Liver (tissue), 8 donors: ENCODE measurements at regions not wholly inside any gene's neighbourhood (a gene's known extent, or its start where the extent isn't known, plus 50 kb on each side); places are given as distances from the start of the nearest gene placed in this dataset.

ENCODE experiments used
- DNase-seq: peaks from one replicate; pipeline ENCODE4 v3.0.0-alpha.2; 2017; ENCODE audit warnings: low spot score
- H3K27ac ChIP-seq, 2 donors: one replicate each; pipeline ENCODE4 v1.7.0; 2013; ENCODE audit warnings: inconsistent platforms in 2 of 2, low read length in 2 of 2, control low read depth in 1 of 2, low read depth in 1 of 2, mild to moderate bottlenecking in 1 of 2
- H3K27me3 ChIP-seq, 4 donors: one replicate each; pipeline versions ENCODE4 v1.6.1 to v1.7.0; 2013; ENCODE audit warnings: low read length in 3 of 4, inconsistent platforms in 1 of 4, mild to moderate bottlenecking in 1 of 4, moderate library complexity in 1 of 4; ENCODE audit not compliant: control insufficient read depth in 4 of 4, insufficient read depth in 4 of 4
- H3K36me3 ChIP-seq, 4 donors: one replicate each; pipeline versions ENCODE4 v1.6.1 to v1.7.0; 2013; ENCODE audit warnings: low read length in 3 of 4, mild to moderate bottlenecking in 3 of 4, low read depth in 1 of 4, moderate library complexity in 1 of 4; ENCODE audit not compliant: control insufficient read depth in 4 of 4, insufficient read depth in 3 of 4
- H3K4me1 ChIP-seq, 4 donors: one replicate each; pipeline versions ENCODE4 v1.6.1 to v1.7.0; 2013; ENCODE audit warnings: low read length in 3 of 4, mild to moderate bottlenecking in 3 of 4, moderate library complexity in 1 of 4; ENCODE audit not compliant: control insufficient read depth in 4 of 4, insufficient read depth in 4 of 4
- H3K4me3 ChIP-seq, 3 donors: one replicate each; pipeline versions ENCODE4 v1.6.1 to v1.7.0; 2013; ENCODE audit warnings: low read length in 3 of 3, control low read depth in 1 of 3, low read depth in 1 of 3, mild to moderate bottlenecking in 1 of 3
- H3K9ac ChIP-seq, 2 donors: one replicate each; pipeline ENCODE4 v1.7.0; 2013; ENCODE audit warnings: low read length in 2 of 2, mild to moderate bottlenecking in 2 of 2, moderate library complexity in 2 of 2, control low read depth in 1 of 2, low read depth in 1 of 2
- H3K9me3 ChIP-seq, 4 donors: one replicate each; pipeline versions ENCODE4 v1.6.1 to v1.7.0; 2013; ENCODE audit warnings: low read length in 3 of 4; ENCODE audit not compliant: control insufficient read depth in 4 of 4
- ATF3 ChIP-seq: IDR thresholded peaks from 2 replicates; pipeline ENCODE4 v1.6.1; 2016; ENCODE audit warnings: antibody characterized with exemption
- CTCF ChIP-seq: fragments of 150-350 bp; IDR thresholded peaks from 2 replicates; pipeline ENCODE4 v1.5.1; 2017; ENCODE audit warnings: improper control_type of control experiment, low read depth, low read length; ENCODE audit not compliant: missing input control
- EGR1 ChIP-seq, 2 donors: IDR thresholded peaks; 2 replicates each; pipeline ENCODE4 v1.6.1; 2016 to 2018; ENCODE audit warnings: antibody characterized with exemption in 2 of 2, low read depth in 2 of 2
- FOXA1 ChIP-seq: IDR thresholded peaks from 2 replicates; pipeline ENCODE4 v1.6.1; 2016; ENCODE audit warnings: antibody characterized with exemption
- FOXA2 ChIP-seq: IDR thresholded peaks from 2 replicates; pipeline ENCODE4 v1.6.1; 2016; ENCODE audit warnings: antibody characterized with exemption
- GABPA ChIP-seq, 2 donors: IDR thresholded peaks in 1 of 2; conservative IDR thresholded peaks in 1 of 2; 2 replicates each; pipeline ENCODE4 v1.6.1; 2016; ENCODE audit warnings: antibody characterized with exemption in 2 of 2, mild to moderate bottlenecking in 1 of 2, moderate library complexity in 1 of 2
- HNF4A ChIP-seq, 2 donors: conservative IDR thresholded peaks; 2 replicates each; pipeline ENCODE4 v1.6.1; 2016; ENCODE audit warnings: antibody characterized with exemption in 2 of 2, mild to moderate bottlenecking in 2 of 2
- HNF4G ChIP-seq: IDR thresholded peaks from 2 replicates; pipeline ENCODE4 v1.6.1; 2016; ENCODE audit warnings: antibody characterized with exemption
- JUND ChIP-seq, 2 donors: IDR thresholded peaks; 2 replicates each; pipeline ENCODE4 v1.6.1; 2016; ENCODE audit warnings: antibody characterized with exemption in 2 of 2
- MAX ChIP-seq: IDR thresholded peaks from 2 replicates; pipeline ENCODE4 v1.6.1; 2016; ENCODE audit warnings: antibody characterized with exemption
- NR2F2 ChIP-seq: IDR thresholded peaks from 2 replicates; pipeline ENCODE4 v1.6.1; 2016; ENCODE audit warnings: antibody characterized with exemption
- RAD21 ChIP-seq, 2 donors: IDR thresholded peaks; 2 replicates each; pipeline ENCODE4 v1.6.1; 2016; ENCODE audit warnings: antibody characterized with exemption in 2 of 2, mild to moderate bottlenecking in 2 of 2
- REST ChIP-seq: IDR thresholded peaks from 2 replicates; pipeline ENCODE4 v1.6.1; 2016; ENCODE audit warnings: antibody characterized with exemption, mild to moderate bottlenecking
- RXRA ChIP-seq, 2 donors: IDR thresholded peaks; 2 replicates each; pipeline ENCODE4 v1.6.1; 2017 to 2018; ENCODE audit warnings: antibody characterized with exemption in 2 of 2, mild to moderate bottlenecking in 1 of 2
- SP1 ChIP-seq: IDR thresholded peaks from 2 replicates; pipeline ENCODE4 v1.6.1; 2018; ENCODE audit warnings: antibody characterized with exemption, mild to moderate bottlenecking
- TAF1 ChIP-seq: conservative IDR thresholded peaks from 2 replicates; pipeline ENCODE4 v1.6.1; 2016; ENCODE audit warnings: antibody characterized with exemption, mild to moderate bottlenecking
- YY1 ChIP-seq: IDR thresholded peaks from 2 replicates; pipeline ENCODE4 v1.6.1; 2016; ENCODE audit warnings: antibody characterized with exemption, mild to moderate bottlenecking
- ZBTB33 ChIP-seq: IDR thresholded peaks from 2 replicates; pipeline ENCODE4 v1.6.1; 2016; ENCODE audit warnings: antibody characterized with exemption
- WGBS: extraction: QIAGEN DNeasy Blood & Tissue Kit; methylation state at CpG from one replicate; pipeline ENCODE4 v1.1.7; 2013; 5-methylcytosine and 5-hydroxymethylcytosine counted together
- donor health status: healthy.
- donor health status: healthy.
- donor health status: healthy.
- donor health status: healthy.
- donor health status: healthy.

- H3K9ac ChIP-seq: no peak overlapping the region
- no peak for DNase-seq
- no peak overlapping the region for H3K4me3 ChIP-seq
- peaks cover 0 to 6% (median 0%) of the 10 kb centered on the region in 4 donors for H3K27me3 ChIP-seq
- TF ChIP-seq ZBTB33: no peak
- no peak for TF ChIP-seq ATF3
- no peak for TF ChIP-seq FOXA1
- no peak for TF ChIP-seq YY1
- TF ChIP-seq EGR1 (IDR thresholded peaks at IDR 0.05; ENCODE audit: low read depth in 2 of 2): no peak
- no peak for TF ChIP-seq MAX
- no peak for TF ChIP-seq TAF1
- no peak for TF ChIP-seq SP1
- no peak for TF ChIP-seq GABPA (IDR thresholded peaks at IDR 0.05 in 1 of 2, conservative IDR thresholded peaks at IDR 0.05 in 1 of 2)
- no peak for TF ChIP-seq NR2F2
- no peak for TF ChIP-seq CTCF
- no peak for TF ChIP-seq RXRA (IDR thresholded peaks at IDR 0.05)
- TF ChIP-seq FOXA2: no peak
- no peak for TF ChIP-seq RAD21 (IDR thresholded peaks at IDR 0.05)
- no peak for TF ChIP-seq REST
- no peak for TF ChIP-seq JUND (IDR thresholded peaks at IDR 0.05)
- no peak for TF ChIP-seq HNF4A (conservative IDR thresholded peaks at IDR 0.05)
- TF ChIP-seq HNF4G: no peak
- WGBS: 76% methylated on average over 4 of the region's 4 CpGs
- H3K27ac ChIP-seq: no peak overlapping the region
- peaks cover 0 to 8% (median 2%) of the 10 kb centered on the region in 4 donors for H3K4me1 ChIP-seq
- no peaks in the 10 kb centered on the region for H3K9me3 ChIP-seq
- H3K36me3 ChIP-seq: no peaks in the 10 kb centered on the region
Observed at GRCh38 chr9:19935422-19935821, 146.6 kb upstream of the SLC24A2 start.
